KMS-11 (cell line): ENCODE measurements at regions not wholly inside any gene's neighbourhood (a gene's known extent, or its start where the extent isn't known, plus 50 kb on each side); places are given as distances from the start of the nearest gene placed in this dataset.

Source experiments
- H2AFZ ChIP-seq: fragments of 200-600 bp; sonication (generic); 2 replicates; pipeline ENCODE4 v1.6.1; 2016; ENCODE audit warnings: antibody characterized with exemption, mixed run types, low read depth
- H3K27ac ChIP-seq: fragments of 200-600 bp; sonication (generic); 2 replicates; pipeline ENCODE4 v1.6.1; 2016; ENCODE audit warnings: mild to moderate bottlenecking, mixed run types
- H3K27me3 ChIP-seq: fragments of 200-600 bp; sonication (generic); 2 replicates; pipeline ENCODE4 v1.6.1; 2017; ENCODE audit warnings: mild to moderate bottlenecking, low read depth, mixed run types, moderate library complexity; ENCODE audit not compliant: insufficient read depth
- H3K36me3 ChIP-seq: fragments of 200-600 bp; sonication (generic); 2 replicates; pipeline ENCODE4 v1.6.1; 2017; ENCODE audit warnings: mild to moderate bottlenecking, mixed run types; ENCODE audit not compliant: insufficient read depth
- H3K4me1 ChIP-seq: fragments of 200-600 bp; sonication (generic); 2 replicates; pipeline ENCODE4 v1.6.1; 2016; ENCODE audit warnings: mild to moderate bottlenecking, low read depth, mixed run types; ENCODE audit not compliant: poor library complexity, severe bottlenecking
- H3K4me2 ChIP-seq: fragments of 200-600 bp; sonication (generic); 2 replicates; pipeline ENCODE4 v1.7.0; 2016; ENCODE audit warnings: mild to moderate bottlenecking, mixed run types
- H3K4me3 ChIP-seq: fragments of 200-600 bp; sonication (generic); IDR thresholded peaks from 2 replicates; pipeline ENCODE4 v1.6.1; 2017; ENCODE audit warnings: low read depth, low read length, mixed read lengths; ENCODE audit not compliant: insufficient read depth
- H3K79me2 ChIP-seq: fragments of 200-600 bp; sonication (generic); 2 replicates; pipeline ENCODE4 v1.6.1; 2016; ENCODE audit warnings: low read depth, mixed run types; ENCODE audit not compliant: insufficient read depth
- H3K9ac ChIP-seq: fragments of 200-600 bp; sonication (generic); 2 replicates; pipeline ENCODE4 v1.6.1; 2016; ENCODE audit warnings: mild to moderate bottlenecking, mixed run types
- H4K20me1 ChIP-seq: fragments of 200-600 bp; sonication (generic); 2 replicates; pipeline ENCODE4 v1.6.1; 2016; ENCODE audit warnings: mild to moderate bottlenecking, mixed run types; ENCODE audit not compliant: insufficient read depth
- TF ChIP-seq, protein P1 (sequence below): fragments of 200-600 bp; sonication (generic); conservative IDR thresholded peaks from 2 replicates; pipeline ENCODE4 v1.6.1; 2017; ENCODE audit warnings: low read depth, mild to moderate bottlenecking, antibody characterized with exemption, low read length, moderate library complexity, mixed read lengths

DNA sequence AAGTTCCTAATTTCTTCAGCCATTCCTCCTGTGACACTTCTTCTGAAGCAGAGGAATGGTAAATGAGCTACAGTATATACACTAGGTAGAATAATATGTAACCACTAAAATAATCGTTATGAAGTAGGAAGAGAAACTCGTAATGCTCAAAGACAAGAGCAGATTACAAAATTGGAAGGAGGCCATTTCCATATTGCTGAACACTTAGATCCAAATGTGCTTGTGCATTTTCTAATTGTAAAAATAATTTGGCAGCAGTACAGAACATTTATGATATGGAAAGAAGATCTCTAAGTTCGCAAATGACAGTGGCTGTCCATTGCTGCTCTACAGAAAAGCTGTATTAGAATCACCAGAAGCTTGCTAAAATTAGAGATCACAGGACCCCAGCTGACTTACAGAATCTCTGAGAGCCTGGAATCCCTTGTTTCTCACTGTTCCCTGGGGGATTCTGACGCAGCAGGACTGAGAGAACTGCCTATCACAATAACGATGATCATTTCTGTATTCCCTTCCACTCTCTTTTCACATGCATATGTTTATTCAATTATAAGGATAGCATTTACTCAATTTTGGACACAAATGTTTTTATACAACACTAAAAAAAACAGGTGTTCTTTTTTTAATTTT is 242.1 kb downstream of the OMA1 start:
- H3K4me2 ChIP-seq, result no peak overlapping the region
- no peak overlapping the region for H3K4me3 ChIP-seq
- H3K79me2 ChIP-seq, result no peaks in the 10 kb centered on the region
- H2AFZ ChIP-seq, result no peak overlapping the region
- H3K9ac ChIP-seq, result no peak overlapping the region
- H3K27ac ChIP-seq, result no peak overlapping the region
- no peaks in the 10 kb centered on the region for H3K4me1 ChIP-seq
- H3K27me3 ChIP-seq, result no peaks in the 10 kb centered on the region
- TF ChIP-seq, protein P1, sequence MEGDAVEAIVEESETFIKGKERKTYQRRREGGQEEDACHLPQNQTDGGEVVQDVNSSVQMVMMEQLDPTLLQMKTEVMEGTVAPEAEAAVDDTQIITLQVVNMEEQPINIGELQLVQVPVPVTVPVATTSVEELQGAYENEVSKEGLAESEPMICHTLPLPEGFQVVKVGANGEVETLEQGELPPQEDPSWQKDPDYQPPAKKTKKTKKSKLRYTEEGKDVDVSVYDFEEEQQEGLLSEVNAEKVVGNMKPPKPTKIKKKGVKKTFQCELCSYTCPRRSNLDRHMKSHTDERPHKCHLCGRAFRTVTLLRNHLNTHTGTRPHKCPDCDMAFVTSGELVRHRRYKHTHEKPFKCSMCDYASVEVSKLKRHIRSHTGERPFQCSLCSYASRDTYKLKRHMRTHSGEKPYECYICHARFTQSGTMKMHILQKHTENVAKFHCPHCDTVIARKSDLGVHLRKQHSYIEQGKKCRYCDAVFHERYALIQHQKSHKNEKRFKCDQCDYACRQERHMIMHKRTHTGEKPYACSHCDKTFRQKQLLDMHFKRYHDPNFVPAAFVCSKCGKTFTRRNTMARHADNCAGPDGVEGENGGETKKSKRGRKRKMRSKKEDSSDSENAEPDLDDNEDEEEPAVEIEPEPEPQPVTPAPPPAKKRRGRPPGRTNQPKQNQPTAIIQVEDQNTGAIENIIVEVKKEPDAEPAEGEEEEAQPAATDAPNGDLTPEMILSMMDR, result no peak
- H3K36me3 ChIP-seq, result no peaks in the 10 kb centered on the region
- H4K20me1 ChIP-seq, result no peaks in the 10 kb centered on the region

DNA sequence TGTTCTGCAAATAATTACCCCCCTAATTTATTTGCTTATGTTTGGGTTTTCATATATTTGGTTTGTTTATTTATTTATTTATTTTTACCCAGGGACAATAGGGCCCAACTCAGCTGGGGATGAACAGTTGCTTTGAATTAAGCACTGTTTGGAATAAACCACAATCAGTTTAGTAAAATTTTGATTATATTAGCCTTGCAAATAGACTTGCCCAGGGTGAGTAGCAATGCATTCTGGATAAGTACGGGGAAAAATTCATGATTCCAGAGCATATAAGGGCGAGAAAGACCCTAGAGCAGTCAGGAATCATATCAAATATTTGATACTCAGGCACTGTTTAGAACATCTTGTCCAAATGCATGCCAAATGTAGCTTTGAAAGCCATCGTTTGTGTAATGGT is 242.7 kb downstream of the OMA1 start:
- H3K27ac ChIP-seq, result no peak overlapping the region
- TF ChIP-seq, protein P1, result no peak

DNA sequence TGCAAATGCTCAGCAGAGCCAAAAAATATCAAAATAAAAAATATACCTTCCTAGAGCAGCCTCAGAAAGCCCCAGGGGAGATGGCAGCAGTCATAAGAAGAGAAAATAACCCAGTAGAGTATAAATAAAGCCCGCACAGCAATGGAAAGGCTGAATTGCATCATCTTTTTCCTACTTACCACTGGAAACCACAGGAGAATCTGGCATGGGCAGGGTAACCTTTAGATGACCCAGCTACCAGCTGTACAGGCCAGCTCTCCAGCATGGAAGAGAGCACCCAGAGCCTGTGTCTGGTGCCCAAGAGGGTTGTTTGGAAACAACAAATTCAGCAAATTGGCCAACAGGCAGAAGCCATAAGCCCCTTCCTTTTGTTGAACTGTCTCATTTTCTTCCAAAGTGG is 253.1 kb downstream of the OMA1 start:
- TF ChIP-seq, protein P1, result no peak
- Histone ChIP-seq H3K27ac (no peak overlapping the region), H3K79me2 (no peaks in the 10 kb centered on the region), H3K36me3 (no peaks in the 10 kb centered on the region), H2AFZ (no peak overlapping the region), H3K9ac (no peak overlapping the region), H3K4me1 (no peaks in the 10 kb centered on the region), H3K4me3 (no peak overlapping the region), H3K27me3 (no peaks in the 10 kb centered on the region), H4K20me1 (no peaks in the 10 kb centered on the region), H3K4me2 (no peak overlapping the region)

More for the DNA sequence above, 242.7 kb downstream of the OMA1 start:
- Histone ChIP-seq H3K4me3 (no peak overlapping the region), H2AFZ (no peak overlapping the region), H4K20me1 (no peaks in the 10 kb centered on the region), H3K79me2 (no peaks in the 10 kb centered on the region), H3K4me2 (no peak overlapping the region), H3K4me1 (no peaks in the 10 kb centered on the region), H3K27me3 (no peaks in the 10 kb centered on the region), H3K9ac (no peak overlapping the region), H3K36me3 (no peaks in the 10 kb centered on the region)

DNA sequence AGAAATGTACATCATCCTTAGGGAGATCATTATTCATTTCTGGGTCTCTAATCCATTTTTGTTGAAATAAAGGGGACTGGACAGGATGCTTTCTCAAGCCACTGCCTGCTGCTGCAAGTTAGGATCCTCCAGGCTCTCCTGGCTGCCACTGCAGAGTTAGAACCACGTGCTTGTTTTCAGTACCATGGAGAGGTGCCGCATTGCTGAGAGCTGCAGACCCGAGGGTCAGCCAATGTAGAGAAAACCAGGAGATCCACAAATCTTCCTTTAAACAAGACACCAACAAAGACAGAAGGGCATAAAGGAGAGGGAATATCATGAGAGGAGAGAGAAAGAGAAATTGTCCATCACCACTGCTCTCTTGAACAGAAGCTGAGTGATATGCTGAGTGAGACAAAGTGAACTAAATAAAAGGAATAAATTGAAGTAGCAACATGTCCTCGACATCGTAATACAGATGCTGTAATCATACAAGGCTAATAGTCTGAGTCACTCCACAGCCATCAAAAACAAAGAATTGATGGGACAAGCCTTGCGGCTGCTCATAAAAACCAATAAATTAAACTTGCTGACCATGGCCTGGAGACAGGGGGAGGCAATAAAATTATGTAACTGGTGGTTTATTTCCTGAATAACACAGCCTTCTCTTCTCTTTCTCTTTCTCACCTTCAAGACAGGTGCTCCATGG is 255.7 kb downstream of the OMA1 start:
- Histone ChIP-seq H3K4me3 (no peak overlapping the region), H2AFZ (no peak overlapping the region), H3K36me3 (no peaks in the 10 kb centered on the region), H3K4me2 (no peak overlapping the region), H3K79me2 (no peaks in the 10 kb centered on the region), H3K4me1 (no peaks in the 10 kb centered on the region), H3K9ac (no peak overlapping the region), H3K27me3 (no peaks in the 10 kb centered on the region), H4K20me1 (no peaks in the 10 kb centered on the region), H3K27ac (no peak overlapping the region)
- TF ChIP-seq, protein P1, result no peak
